ENCODE measurements at regions not wholly inside any gene's neighbourhood (a gene's known extent, or its start where the extent isn't known, plus 50 kb on each side); places are given as distances from the start of the nearest gene placed in this dataset.

GRCh38 chr11:116086426-116086825 is 582.2 kb upstream of the CADM1 start:
- no peak for DNase-seq (ENCODE audit: low read depth, low spot score)

- DNase-seq (ENCODE audit: low read depth, low spot score): no peak
These were observed 580.9 kb upstream of the CADM1 start for GRCh38 chr11:116085031-116085635.

- no peak for DNase-seq (ENCODE audit: low read depth, low spot score)
These were observed 580.3 kb upstream of the CADM1 start for GRCh38 chr11:116084511-116084910.

DNA sequence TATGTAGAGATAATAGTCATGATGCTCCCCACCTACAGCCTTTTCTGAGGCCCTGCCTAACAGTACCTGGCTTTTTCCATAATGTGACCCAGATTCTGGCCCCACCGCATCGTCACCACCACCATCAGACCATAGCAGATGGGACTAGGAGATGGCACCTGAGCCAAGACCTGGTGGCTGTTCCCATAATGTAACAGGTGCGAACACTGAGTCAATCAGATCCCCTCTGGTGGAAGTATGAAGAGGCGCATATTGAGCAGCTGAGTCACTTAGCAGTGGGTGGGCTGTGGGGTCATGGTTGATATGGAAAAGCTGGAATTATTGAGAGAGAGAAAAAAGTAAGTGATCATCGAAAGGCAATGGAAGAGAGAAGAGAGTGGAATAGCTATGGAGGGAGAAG is 578.0 kb upstream of the CADM1 start:
- DNase-seq (ENCODE audit: low read depth, low spot score): no peak

DNA sequence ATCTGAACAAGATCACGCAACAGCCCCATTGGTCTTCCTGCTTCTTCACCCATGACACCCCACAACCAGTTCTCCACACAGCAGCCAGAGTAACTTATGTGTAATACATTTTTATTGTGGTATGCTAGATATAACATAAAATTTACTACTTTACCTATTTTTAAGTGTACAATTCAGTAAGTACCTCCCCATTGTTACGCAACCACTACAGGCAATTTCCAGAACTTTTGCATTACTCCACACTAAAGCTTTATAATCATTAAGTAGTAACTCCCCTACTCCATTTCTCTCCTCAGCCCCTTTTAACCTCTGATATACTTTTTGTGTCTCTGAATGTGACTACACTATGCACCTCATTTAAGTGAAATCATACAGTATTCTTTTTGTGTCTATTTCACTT is 575.4 kb upstream of the CADM1 start:
- DNase-seq (ENCODE audit: low read depth, low spot score): no peak

DNA sequence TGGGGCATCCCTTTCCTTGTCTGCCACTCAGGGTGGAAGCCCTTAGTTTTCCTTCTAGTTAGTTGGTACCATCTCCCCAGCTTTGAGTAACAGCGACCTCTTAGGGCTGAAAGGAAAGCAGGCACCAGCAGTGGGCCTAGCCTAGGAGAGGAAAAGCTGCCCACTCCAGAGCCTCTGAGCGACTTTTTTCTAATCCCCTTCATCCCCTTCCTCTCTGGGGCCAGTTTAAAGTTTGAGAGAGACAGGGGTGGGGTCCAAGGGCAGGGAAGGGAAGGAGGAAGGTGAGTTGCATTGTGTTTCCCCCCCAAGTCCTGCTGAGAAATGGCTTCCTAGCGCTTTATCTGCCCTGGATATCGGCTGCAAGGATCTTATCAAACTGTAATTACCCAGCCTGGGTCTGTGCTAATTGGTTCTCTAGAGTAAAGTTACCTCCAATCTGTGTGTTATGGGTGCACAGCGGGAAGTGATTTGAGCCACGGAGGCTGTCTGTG is 573.9 kb upstream of the CADM1 start:
- peak; percentile 61 for DNase-seq (ENCODE audit: low read depth, low spot score)

- DNase-seq (ENCODE audit: low read depth, low spot score): no peak
These were observed 572.9 kb upstream of the CADM1 start for GRCh38 chr11:116077092-116077491.

- DNase-seq (ENCODE audit: low read depth, low spot score): peak; percentile 42
These were observed 569.9 kb upstream of the CADM1 start for GRCh38 chr11:116073854-116074837.

GRCh38 chr11:116072601-116073410 is 568.6 kb upstream of the CADM1 start:
- peak; percentile 50 for DNase-seq (ENCODE audit: low read depth, low spot score)

DNA sequence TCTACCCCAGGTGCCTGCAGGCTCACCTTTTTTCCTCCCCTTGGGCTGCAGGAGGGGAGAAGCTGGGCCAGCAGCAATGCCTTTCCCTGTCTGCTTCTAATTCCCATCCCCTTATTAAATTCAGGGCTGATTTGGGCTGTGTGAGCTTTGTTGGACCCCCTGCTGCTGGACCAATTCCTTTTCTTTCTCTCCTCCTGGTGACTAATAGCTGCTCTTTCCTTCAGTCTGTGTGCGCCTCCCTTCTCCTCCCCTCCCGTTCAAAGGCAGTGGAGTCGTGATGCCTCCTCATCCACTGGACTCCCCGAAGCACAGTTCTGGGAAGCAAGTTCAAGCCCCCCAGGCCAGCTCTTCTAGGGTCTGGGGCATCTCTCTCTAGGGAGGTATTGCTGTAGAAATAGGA is 567.9 kb upstream of the CADM1 start:
- peak; percentile 52 for DNase-seq (ENCODE audit: low read depth, low spot score)

GRCh38 chr11:116071241-116071640 is 567.0 kb upstream of the CADM1 start:
- peak; percentile 43 for DNase-seq (ENCODE audit: low read depth, low spot score)

- DNase-seq (ENCODE audit: low read depth, low spot score): peak; percentile 60
These were observed 566.3 kb upstream of the CADM1 start for GRCh38 chr11:116070520-116070919.

DNA sequence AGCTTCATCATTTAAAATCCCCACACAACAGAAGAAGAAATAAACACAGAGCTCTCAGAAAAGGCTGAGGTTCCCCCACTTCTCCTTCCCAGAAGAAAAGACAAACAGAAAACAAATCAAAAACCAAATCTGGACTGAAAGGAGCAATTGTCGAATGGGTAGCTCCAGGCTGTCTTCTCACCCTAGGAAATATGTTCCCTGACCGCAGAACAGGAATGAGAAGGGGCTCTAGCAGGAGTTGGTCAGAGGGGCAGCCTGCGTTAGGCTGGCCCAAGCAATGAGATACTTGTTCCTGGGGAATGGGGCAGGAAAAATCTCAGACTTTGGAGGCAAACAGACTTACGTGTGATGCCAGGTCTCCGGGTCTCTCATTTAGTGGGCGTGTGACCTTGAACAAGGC is 562.6 kb upstream of the CADM1 start:
- no peak for DNase-seq (ENCODE audit: low read depth, low spot score)

DNA sequence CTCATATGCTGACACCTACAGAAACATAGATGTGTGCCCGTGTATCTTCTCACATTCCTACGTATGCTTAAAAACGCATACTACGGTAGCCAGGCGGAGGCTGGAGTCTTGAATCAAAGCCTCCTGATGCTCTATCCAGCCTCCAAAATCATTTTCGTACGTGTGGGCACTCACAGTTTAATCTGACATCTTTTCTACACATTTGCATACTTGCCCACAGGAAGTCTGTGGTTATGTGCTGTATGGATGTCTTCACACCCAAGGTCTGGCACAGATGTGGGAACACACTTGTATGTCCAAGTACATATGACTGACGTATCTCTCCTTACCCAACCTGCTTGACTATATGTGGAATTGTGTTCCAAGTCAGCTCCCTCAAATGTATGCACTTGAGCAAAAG is 561.8 kb upstream of the CADM1 start:
- DNase-seq (ENCODE audit: low read depth, low spot score): no peak

GRCh38 chr11:116065191-116065895 is 561.1 kb upstream of the CADM1 start:
- DNase-seq (ENCODE audit: low read depth, low spot score): no peak

- DNase-seq (ENCODE audit: low read depth, low spot score): no peak
These were observed 558.4 kb upstream of the CADM1 start for GRCh38 chr11:116062490-116063171.

DNA sequence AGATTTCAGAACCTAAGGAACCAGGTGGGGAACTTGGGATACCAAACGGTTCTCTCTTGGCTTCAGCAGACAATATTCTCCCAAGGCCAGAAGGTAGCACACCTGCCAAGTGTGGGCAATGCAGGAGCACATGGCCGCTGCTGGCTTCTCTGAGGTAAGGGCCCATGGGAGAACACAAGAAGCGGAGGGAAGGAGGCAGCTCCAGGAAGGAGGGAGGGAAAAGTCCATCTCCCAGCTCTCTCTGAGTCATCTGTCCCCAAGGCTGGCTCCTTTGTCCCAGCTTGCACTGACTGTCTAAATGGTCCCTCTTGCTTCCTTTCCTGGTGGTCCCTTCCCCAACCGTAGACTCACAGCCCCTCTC is 557.9 kb upstream of the CADM1 start:
- DNase-seq (ENCODE audit: low read depth, low spot score): no peak

- no peak for DNase-seq (ENCODE audit: low read depth, low spot score)
These were observed 557.1 kb upstream of the CADM1 start for GRCh38 chr11:116061322-116061721.

DNA sequence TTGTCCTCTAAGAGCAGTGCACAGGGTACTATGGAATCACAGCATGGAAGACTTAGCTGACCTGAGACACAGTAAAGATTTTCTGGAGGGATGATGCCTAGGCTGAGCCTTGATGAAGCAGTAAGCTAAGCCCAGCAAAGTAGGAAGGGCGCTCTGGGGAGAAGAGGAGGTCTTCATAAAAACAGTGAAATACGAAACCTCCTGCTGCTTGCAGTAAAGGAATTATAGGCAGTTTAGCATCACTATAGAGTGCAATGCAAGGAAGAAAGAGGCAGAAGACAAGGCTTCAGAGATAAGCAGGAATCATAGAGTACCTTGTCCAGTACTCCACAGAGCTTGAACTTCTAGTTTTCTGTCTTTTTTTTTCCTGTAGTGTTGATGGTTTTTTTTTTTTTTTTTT is 555.7 kb upstream of the CADM1 start:
- no peak for DNase-seq (ENCODE audit: low read depth, low spot score)

GRCh38 chr11:116057000-116057399 is 552.8 kb upstream of the CADM1 start:
- DNase-seq (ENCODE audit: low read depth, low spot score): no peak

DNA sequence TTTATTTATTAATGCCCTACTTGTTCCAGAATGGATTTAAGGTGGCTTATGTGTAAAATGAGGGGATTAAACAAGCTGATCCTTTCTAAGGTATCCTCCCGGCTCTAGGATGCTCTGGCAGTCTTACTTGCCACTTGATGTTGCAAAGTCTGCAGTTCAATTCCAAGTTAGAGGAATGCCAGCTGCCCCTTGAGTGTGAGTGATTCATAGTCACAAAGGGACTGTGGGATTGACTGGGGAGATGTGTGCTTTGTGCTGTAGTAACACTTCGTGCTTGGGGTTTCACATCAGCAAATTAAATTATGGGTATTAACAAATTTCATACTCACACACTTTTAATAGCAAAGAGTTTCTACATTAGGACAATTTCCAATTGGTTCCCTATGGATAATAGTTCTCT is 550.8 kb upstream of the CADM1 start:
- no peak for DNase-seq (ENCODE audit: low read depth, low spot score)
